ENCODE measurements at regions not wholly inside any gene's neighbourhood (a gene's known extent, or its start where the extent isn't known, plus 50 kb on each side); places are given as distances from the start of the nearest gene placed in this dataset.
"Not testable (repeated sequence)": the region's sequence is repeated elsewhere in the genome, so short reads cannot be mapped to it uniquely, and the experiment has no call there.

DNA sequence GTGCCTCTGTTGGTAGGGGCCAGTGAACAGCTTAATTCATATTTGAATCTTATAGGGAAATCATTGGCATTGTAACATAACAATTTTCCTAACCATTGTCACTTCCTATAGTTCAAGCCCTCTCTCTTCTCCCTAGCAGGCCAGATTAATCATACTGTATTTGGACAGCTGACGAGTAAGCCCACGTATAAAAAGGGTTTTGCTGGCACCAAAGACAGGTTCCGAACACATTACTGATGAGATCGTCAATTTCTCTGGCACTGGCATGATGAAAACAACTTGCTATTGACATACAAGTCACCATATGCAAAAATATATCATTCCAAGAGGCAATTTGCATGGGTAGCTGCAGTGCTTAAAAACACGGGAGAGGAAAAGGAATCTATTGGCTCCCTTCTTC, 891.1 kb upstream of the AUTS2 start:
- no peak for DNase-seq (ENCODE audit: low spot score)

DNA sequence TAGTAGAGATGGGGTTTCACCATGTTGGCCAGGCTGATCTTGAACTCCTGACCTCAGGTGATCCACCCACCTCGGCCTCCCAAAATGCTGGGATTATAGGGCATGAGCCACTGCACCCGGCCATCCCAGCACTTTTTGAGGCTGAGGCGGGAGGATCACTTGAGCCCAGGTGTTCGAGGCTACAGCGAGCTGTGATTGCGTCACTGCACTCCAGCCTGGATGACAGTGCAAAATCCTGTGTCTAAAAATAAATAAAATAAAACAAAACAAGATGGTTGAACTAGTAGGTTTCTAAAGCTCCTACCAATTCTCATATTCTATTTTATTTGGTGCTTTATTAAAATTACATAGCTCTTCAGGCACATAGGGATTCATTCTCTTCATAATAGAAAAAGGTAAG, 890.3 kb upstream of the AUTS2 start:
- DNase-seq (ENCODE audit: low spot score), result no peak

DNA sequence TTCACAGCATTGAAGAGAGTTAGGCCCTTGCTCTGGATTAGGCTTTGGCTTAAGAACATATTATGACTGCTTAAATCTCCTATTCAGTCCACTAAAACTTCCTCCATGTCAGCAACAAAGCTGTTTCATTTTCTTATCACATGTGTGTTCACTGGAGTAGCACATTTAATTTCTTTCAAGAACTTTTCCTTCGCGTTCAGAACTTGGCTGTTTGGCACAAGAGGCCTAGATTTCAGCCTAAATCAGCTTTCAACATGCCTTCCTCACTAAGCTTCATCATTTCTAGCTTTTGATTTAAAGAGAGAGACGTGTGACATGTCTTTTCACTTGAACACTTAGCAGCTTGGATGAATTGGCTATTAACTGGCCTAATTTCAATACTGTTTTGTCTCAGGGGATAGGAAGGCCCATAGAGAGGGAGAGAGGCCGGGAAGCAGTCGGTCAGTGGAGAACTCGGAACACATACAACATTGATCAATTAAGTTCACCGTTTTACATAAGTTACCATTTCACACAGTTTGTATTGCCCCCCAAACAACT, 885.2 kb upstream of the AUTS2 start:
- DNase-seq (ENCODE audit: low spot score), result no peak

DNA sequence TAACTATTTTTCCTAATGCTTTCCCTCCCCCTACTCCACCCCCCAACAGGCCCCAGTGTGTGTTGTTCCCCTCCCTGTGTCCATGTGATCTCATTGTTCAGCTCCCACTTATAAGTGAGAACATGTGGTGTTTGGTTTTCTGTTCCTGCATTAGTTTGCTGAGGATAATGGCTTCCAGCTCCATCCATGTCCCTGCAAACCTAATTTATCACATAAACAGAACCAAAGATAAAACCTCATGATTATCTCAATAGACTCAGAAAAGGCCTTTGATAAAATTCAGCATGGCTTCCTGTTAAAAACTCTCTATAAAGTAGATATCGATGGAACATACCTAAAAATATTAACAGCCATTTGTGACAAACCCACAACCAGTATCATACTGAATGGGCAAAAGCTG, 884.1 kb upstream of the AUTS2 start:
- not testable (repeated sequence) for DNase-seq (ENCODE audit: low spot score)

DNA sequence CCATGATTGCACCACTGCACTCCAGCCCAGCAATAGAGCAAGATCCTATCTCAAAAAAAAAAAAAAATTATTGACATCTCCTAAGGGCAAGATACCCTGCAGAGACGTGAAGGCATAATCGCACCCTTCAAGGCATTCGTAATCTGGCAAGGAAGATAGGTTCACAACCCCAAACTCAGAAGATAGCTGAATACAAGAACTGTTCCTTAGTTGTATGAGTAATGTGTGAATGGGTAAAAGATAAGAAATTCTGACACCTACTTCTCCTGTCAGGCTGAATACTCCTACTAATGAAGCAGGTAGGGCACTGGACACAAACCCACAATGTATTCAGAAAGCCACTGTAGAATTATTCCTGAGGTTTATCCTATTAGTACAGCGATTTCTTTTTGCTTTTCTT, 882.4 kb upstream of the AUTS2 start:
- DNase-seq (ENCODE audit: low spot score), result no peak

DNA sequence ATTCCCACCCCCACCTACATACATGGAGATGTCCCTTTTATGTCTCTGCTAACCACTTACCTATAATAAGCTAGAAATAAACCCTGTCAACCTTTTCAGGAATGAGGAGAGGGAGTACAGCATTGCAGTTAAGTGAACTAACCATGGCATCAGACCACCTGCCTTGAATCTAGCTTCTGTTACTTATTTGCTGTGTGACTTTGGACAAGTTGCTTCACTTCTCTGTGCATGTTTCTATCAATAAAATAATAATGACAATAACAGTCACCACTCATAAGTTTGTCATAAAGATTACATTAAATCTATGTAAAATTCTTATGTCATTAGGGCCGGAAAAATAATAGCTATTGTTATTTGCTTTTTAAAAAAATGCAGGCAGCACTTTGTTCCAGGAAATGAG, 881.1 kb upstream of the AUTS2 start:
- DNase-seq (ENCODE audit: low spot score), result no peak

DNA sequence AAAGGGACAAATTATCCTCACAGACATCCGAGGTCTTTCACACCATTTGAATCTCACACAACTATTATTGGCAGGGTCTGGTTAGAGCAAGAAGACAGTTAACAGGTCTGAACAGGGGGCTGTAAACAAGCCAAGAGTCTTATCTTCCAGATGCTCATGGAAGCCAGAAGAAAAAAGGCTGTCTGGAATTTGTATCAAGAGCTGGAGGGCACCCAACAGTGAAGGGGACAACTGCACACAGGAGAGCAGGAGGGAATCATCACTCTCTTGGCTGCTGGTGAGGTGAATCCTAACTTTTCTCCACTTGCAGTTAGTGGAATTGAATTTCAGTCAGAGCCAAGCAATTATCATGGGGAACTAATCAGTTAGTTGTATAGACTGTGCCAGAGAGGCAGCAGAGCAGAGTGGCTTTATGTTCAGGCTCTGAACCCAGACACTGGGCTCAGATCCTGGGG, 880.2 kb upstream of the AUTS2 start:
- DNase-seq (ENCODE audit: low spot score), result no peak

DNA sequence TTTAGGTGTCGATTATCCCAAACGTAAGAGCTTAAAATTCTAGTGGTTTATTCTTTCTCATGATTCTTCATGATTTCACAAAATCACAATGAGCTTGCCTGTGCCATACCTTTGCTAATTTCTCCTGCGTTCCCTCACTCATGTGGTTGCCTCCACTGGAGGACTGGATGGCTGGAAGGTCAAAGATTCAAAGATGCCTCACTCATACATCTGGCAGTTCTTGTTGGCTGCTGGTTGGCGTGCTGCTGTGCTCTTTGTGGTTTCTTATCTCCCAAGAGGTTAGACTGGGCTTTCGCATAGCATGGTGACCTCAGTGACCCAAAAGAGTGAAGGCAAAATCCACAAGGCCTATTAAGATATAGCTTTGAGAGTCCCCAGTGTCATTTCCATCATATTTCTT, 877.6 kb upstream of the AUTS2 start:
- DNase-seq (ENCODE audit: low spot score), result no peak

DNA sequence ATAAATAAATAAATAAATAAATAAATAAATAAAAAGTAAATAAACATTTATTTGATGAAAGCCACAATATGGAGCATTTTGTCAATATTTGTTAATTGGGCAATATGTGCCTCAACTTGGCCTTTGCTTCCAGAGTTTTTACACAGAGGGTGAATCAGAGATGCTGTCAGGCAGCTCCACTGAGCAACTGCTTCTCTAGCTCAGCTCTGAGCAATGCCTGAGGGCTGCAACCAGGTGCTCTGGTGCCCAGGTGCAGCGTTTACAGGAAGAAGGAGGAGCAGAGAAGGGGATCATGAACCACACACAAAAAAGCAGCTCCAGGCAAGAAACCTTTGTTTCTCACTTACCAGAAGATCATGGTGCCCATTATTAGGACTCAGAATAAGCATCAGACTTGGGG, 876.2 kb upstream of the AUTS2 start:
- DNase-seq (ENCODE audit: low spot score), result no peak

DNA sequence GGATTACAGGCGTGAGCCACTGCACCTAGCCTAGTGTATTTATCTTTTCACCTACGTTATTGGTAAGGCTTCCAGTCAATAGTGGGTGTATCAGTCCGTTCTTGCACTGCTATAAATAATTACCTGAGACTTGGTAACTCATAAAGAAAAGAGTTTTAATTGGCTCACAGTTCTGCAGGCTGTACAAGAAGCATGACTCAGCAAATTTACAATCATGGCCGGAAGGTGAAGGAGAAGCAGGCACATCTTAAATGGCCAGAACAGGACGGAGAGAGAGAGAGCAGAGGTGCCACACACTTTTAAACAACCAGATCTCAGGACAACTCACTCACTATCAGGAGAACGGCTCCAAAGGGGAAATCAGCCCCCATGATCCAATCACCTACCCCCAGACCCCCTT, 873.3 kb upstream of the AUTS2 start:
- no peak for DNase-seq (ENCODE audit: low spot score)

DNA sequence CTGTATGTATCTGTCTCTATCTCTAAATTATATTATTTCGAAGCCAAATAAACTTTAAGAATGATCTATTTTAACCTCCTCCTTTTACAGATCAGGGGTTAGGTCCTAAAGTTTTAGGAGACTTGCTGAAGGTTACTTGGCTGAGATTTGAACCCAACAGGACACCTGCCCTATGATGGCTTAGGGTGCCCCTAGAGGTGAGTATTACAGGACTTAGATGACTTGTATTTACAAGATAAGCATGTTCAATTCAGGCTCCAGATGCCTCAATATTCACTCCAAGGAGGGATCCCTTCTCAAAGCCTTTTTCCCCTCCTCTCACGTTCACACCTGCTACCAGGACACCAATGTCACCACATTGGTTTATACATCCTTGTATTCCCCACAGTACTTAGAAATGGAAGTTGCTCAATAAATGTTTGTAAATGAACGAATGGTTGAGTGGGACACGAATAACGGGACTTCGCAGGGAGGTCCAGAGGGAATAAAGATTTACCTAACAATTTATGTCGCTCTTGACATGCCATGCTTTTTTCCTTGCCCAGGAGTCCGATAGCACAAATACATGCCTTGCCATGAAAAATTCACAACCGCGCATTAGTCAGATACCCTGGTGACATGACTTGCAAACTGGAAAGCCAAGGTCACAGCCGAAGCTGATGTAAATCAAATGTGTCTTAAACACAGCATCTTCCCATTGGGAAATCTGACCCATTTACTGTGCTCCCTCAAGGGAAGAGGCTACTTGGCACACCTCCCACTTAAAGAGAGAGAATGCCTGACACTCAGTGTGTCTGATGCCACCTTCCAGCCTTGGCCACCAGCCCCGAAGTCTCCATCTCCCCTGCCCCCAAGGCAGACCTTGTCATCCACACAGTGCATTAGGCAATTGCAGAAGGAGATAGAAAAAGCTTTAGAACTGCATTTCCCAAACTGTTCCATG, 872.2 kb upstream of the AUTS2 start:
- no peak for DNase-seq (ENCODE audit: low spot score)

DNA sequence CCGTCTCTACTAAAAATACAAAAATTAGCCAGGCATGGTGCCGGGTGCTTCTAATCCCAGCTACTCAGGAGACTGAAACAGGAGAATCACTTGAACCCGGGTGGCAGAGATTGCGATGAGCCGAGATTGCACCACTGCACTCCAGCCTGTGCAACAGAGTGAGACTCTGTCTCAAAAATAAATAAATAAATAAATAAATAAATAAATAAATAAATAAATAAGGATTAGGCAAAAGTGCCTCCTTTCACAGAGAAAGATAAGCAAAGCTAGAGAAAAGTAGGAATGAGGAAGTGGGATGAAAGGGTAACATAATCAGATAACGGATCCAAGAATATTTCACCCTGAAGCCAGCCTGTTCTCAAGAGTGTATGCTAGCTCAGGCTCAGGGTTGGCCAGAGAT, 869.6 kb upstream of the AUTS2 start:
- DNase-seq (ENCODE audit: low spot score), result not testable (repeated sequence)

DNA sequence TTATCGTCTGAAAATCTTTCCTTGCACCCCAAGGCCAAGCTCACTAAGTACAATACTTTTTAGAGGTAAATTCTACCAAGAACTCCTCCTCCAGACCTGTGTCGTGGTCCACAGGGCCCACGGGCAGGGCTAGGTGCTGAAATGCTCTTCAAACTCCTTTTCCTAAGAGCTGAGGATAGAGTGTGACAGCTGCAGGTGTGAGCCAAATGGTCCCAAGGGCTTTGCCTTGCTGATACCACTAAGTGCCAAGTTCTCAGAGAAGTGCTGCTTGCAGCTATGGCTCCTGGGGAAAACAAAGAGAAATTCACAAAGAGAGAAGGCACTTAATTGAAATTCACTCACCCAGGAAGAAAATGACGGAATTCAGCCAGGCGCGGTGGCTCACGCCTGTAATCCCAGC, 868.9 kb upstream of the AUTS2 start:
- DNase-seq (ENCODE audit: low spot score), result no peak

DNA sequence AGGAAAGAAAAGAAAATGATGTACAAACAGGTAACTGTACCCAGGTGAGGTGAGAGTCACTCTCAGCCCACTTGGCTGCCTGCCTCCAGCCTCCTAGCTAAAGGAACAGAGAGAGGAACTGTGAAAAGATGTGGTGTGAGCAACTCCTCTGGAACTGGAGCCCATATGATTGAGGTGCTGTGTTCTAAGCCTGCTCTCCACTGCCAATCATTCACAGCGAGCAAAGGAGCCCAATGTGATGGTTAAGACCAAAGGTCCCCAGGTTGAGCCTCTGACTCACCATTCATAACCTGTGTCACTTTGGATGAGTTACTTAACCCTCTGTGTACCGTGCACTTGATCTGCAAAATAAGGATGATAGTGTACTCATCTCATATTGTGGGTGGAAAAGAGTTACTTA, 868.1 kb upstream of the AUTS2 start:
- DNase-seq (ENCODE audit: low spot score), result no peak

DNA sequence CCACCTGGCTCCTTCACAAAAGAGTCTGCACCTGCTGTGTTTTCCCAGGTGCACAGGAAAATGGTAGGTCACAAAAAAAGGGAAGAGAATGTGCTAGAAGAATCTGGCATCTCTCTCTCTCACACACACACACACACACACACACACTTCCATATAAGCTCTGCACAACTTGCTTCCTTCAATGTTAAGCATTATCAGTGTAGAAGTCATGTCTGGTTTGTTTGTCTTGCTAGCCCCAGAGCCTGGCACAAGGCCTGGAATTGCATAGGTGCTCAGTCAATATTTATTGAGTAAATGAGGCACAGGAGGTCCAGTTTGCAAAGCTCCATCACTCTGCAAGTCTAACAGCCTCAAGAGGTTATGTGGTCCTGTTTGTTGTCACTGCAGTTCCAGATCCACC, 867.3 kb upstream of the AUTS2 start:
- DNase-seq (ENCODE audit: low spot score), result no peak

DNA sequence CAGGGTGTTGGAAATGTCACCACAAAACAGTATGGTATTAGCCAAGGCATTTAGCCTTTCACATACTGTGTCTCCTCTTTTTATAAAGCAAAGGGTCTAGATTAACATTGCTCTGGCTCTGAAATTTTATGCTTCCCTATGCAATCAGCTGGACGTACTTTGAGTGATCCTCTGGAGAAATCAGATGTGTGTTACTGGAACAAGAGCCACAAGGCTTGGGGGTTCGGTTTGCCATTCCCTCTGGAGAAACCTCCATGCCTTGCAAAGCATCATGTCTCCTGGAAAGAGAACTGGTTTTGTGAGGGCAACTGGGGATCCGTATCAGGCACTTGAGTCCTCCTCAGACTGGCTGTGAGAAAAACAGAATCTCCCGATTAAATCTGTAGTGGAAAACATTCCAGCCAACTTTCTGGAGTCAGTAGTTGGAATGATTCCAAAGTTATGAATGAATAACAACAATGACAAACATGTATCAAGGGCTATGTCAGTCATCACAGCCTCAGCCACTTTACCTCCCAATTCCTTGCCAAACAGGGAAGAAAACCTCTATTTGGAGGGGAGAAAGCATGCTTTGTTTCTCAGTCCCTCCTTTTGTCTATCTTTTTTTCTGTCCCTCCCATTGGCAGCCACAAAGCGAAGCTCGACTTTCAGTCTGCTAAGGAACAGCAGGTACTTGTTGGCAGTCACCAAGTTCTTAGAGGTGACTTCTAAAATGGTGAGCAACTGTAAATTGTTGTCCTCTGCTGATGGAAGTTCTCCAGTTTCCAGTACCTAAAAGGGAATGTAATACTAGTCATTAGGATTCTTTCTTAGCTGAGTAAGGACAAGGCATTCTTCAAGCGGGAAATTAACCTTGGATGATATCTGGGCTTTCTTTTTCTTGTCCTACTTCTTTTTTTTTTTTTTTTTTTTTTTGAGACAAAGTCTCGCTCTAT, 864.8 kb upstream of the AUTS2 start:
- no peak for DNase-seq (ENCODE audit: low spot score)

DNA sequence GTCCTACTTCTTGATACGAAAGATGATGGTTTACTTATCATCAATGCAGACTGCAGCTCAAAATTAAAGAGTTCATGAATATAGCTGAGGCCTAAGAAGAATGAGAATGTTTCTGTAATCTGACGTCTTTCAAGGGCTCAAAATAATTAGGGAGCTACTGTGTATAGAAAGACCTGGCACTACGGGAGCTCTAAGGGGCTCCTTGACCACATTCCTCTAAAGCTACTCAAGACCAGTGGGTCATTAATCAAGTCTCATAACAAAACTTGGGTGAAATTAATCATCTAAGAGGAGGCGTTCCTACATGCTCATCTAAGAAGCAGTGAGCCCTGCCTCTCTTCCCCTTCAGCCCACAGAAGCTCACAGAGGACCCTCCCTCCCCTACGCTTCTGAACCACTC, 863.8 kb upstream of the AUTS2 start:
- no peak for DNase-seq (ENCODE audit: low spot score)

DNA sequence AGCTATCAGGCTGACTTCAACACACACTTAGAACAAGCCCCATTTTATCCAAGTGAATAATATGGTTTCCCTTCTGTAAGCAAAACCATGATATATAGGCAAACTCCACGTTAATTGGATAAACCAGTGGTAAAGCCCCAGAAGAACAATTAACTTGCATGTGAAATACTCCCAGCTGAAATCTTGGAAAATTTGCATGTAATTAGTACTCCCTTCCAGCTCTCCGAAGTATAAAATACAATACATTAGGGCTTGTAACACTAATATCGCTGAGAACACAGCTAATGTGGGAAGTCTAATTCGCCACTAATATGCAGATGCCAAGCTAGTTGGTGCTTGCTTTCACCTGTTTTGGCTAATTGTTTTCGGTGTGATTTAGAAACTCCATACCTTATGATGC, 859.0 kb upstream of the AUTS2 start:
- no peak for DNase-seq (ENCODE audit: low spot score)

DNA sequence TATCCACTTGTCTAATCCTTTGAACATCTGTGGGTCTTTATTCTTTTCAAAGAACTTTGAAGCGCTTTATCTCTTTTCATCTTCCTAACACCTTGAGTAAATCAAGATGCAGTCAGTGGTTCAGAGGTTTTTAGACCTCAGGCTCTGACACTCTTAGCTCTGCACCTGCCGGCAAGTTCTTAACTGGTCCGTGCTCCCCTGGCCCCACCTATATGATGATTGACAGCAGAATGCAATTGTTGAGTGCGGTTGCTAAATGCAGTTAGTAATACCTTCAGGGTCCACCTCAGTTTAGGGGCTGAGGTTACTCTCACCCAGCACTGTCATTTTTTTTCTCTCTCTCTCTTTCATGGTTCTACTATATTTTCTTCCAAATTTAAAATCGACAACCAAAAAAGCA, 854.2 kb upstream of the AUTS2 start:
- DNase-seq (ENCODE audit: low spot score), result no peak

DNA sequence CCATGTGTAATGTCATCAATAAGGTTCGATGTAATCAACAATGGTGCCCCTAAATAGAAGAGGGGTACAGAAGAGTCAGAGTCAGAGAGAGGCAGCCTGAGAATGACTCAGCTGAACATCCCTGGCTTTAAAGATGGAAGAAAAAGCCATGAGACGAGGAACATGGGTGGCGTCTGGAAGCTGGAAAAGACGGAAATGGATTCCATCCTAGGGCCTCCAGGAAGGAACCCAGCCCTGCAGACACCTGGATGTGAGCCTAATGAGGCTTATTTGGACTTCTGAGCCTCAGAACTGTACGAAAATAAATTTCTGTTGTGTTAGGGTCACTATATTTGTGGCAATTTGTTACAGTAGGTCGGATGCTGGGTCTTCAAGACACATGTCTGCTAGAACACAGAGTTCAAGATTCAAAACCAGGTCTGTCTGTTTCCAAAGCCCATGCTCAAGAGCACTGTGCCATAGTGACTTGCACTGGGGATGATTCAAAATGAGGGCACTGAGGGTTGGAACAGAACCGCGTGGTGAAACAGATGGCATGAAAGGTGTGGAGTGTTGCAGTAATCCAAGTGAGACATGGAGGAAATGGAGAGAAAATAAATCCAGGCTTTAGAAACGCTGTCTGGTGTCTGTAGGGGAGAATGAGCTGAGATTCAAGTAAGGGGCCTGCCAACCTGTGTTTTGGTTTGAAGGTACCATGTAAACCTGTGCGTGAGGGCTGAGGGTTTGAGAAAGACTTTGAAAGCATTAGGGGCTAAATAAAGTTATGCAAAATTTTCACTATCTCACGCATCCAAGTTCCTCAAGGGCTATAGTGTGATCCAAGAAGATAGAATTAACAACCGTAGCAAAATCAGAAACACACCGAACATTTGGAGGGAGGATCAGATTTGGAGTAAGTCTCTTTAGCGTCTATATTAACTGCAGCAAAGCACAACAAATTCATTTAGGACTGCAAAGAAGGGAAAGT, 849.1 kb upstream of the AUTS2 start:
- DNase-seq (ENCODE audit: low spot score), result no peak

DNA sequence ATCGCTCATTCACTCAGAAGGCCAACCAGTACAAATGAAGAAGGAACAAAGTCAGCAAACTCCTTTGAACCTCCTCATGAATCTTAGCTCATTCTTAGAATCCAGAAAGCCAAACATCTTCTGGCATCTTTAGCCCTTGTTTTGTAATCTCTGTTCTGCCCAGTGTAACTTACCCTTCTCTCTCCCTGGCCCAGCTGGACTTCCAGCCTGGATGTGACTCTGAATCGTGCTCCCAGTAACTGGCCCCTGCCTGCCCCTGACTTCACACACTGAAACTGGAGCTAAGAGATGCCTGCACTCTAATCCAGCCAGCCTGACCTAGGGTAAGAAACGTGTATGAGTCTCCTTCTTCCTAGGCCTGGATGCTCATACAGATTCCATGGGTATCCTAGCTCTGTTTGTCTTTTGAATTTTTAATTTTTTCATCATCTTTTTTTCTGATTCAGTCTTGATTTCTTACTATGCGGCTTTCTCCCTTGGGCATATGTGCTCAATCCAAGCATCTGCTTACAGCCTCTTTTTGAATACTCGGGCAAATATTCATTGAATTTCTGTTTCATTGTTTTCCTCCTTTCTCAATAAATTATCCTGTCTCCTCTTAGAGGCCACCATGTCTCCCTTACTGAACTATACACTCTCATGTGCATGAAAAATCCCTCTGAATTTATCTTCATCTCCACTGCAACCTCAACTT, 845.6 kb upstream of the AUTS2 start:
- no peak for DNase-seq (ENCODE audit: low spot score)

Data from globus pallidus (tissue), 1 donor.